ENCODE measurements at regions not wholly inside any gene's neighbourhood (a gene's known extent, or its start where the extent isn't known, plus 50 kb on each side); places are given as distances from the start of the nearest gene placed in this dataset.

GRCh38 chr5:101425339-101425859 lies 522.3 kb upstream of the ST8SIA4 start:
- TF ChIP-seq, protein P1, sequence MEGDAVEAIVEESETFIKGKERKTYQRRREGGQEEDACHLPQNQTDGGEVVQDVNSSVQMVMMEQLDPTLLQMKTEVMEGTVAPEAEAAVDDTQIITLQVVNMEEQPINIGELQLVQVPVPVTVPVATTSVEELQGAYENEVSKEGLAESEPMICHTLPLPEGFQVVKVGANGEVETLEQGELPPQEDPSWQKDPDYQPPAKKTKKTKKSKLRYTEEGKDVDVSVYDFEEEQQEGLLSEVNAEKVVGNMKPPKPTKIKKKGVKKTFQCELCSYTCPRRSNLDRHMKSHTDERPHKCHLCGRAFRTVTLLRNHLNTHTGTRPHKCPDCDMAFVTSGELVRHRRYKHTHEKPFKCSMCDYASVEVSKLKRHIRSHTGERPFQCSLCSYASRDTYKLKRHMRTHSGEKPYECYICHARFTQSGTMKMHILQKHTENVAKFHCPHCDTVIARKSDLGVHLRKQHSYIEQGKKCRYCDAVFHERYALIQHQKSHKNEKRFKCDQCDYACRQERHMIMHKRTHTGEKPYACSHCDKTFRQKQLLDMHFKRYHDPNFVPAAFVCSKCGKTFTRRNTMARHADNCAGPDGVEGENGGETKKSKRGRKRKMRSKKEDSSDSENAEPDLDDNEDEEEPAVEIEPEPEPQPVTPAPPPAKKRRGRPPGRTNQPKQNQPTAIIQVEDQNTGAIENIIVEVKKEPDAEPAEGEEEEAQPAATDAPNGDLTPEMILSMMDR (conservative IDR thresholded peaks at IDR 0.05; ENCODE audit: low read length) = no peak
- TF ChIP-seq EZH2phosphoT487 (IDR thresholded peaks at IDR 0.05; ENCODE audit: borderline replicate concordance, low read depth, low read length) = no peak

Measured in OCI-LY7 (cell line).